Hepatic stellate cell (primary cell): ENCODE measurements at regions not wholly inside any gene's neighbourhood (a gene's known extent, or its start where the extent isn't known, plus 50 kb on each side); places are given as distances from the start of the nearest gene placed in this dataset.

ENCODE experiments used
- DNase-seq: peaks from one replicate; pipeline ENCODE4 v3.0.0; 2011; ENCODE audit warnings: low spot score

GRCh38 chr10:131751827-131752775, 148.7 kb upstream of the PPP2R2D start:
- DNase-seq, result no peak

GRCh38 chr10:131753336-131753735, 147.5 kb upstream of the PPP2R2D start:
- DNase-seq, result no peak

GRCh38 chr10:131755200-131755599, 145.6 kb upstream of the PPP2R2D start:
- no peak for DNase-seq

GRCh38 chr10:131757285-131758058, 143.3 kb upstream of the PPP2R2D start:
- DNase-seq, result no peak

- no peak for DNase-seq
These were observed 142.5 kb upstream of the PPP2R2D start for GRCh38 chr10:131758062-131758938.

GRCh38 chr10:131758939-131759301, 141.9 kb upstream of the PPP2R2D start:
- no peak for DNase-seq

- no peak for DNase-seq
These were observed 141.5 kb upstream of the PPP2R2D start for GRCh38 chr10:131759347-131759746.

- DNase-seq, result no peak
These were observed 140.2 kb upstream of the PPP2R2D start for GRCh38 chr10:131760416-131761166.

- no peak for DNase-seq
These were observed 137.8 kb upstream of the PPP2R2D start for GRCh38 chr10:131762789-131763696.

- no peak for DNase-seq
These were observed 135.9 kb upstream of the PPP2R2D start for GRCh38 chr10:131764929-131765328.

GRCh38 chr10:131766096-131766495, 134.7 kb upstream of the PPP2R2D start:
- no peak for DNase-seq

GRCh38 chr10:131767716-131768115, 133.1 kb upstream of the PPP2R2D start:
- DNase-seq, result no peak

GRCh38 chr10:131769571-131770410, 131.0 kb upstream of the PPP2R2D start:
- DNase-seq, result no peak

GRCh38 chr10:131770946-131771633, 129.7 kb upstream of the PPP2R2D start:
- DNase-seq, result no peak

GRCh38 chr10:131771634-131772358, 129.0 kb upstream of the PPP2R2D start:
- no peak for DNase-seq

GRCh38 chr10:131772441-131772840, 128.4 kb upstream of the PPP2R2D start:
- DNase-seq, result no peak

GRCh38 chr10:131773370-131774343, 127.2 kb upstream of the PPP2R2D start:
- DNase-seq, result no peak
